BLaER1 treated with 17β-estradiol and CSF1 and Interleukin-3, amounts not matched to agents 10 nM and 100 nM (cell line): ENCODE measurements at regions not wholly inside any gene's neighbourhood (a gene's known extent, or its start where the extent isn't known, plus 50 kb on each side); places are given as distances from the start of the nearest gene placed in this dataset.

ENCODE experiments used
- H3K27ac ChIP-seq, 11 experiments: shearing (Covaris generic); formaldehyde crosslinking; 2 replicates each; pipeline ENCODE4 v1.8.1; 2022
- H3K27me3 ChIP-seq, 11 experiments: shearing (Covaris generic); formaldehyde crosslinking; 2 replicates each; pipeline ENCODE4 v1.8.1; 2022
- H3K36me3 ChIP-seq, 11 experiments: shearing (Covaris generic); formaldehyde crosslinking; 2 replicates each; pipeline ENCODE4 v1.8.1; 2022
- H3K4me1 ChIP-seq, 10 experiments: shearing (Covaris generic); formaldehyde crosslinking; 2 replicates each; pipeline ENCODE4 v1.8.1; 2022
- H3K4me2 ChIP-seq, 11 experiments: shearing (Covaris generic); formaldehyde crosslinking; 2 replicates each; pipeline ENCODE4 v1.8.1; 2022
- H3K4me3 ChIP-seq, 10 experiments: shearing (Covaris generic); formaldehyde crosslinking; 2 replicates each; pipeline ENCODE4 v1.8.1; 2022
- H3K9ac ChIP-seq, 11 experiments: shearing (Covaris generic); formaldehyde crosslinking; 2 replicates each; pipeline ENCODE4 v1.8.1; 2022
- H3K9me3 ChIP-seq, 11 experiments: shearing (Covaris generic); formaldehyde crosslinking; replicated peaks in 1 of 11; 2 replicates each; pipeline ENCODE4 v1.8.1; 2022
- H4K20me1 ChIP-seq, 11 experiments: shearing (Covaris generic); formaldehyde crosslinking; 2 replicates each; pipeline ENCODE4 v1.8.1; 2022
- Cebpa-rat ChIP-seq, 11 experiments: shearing (Covaris generic); IDR thresholded peaks; 2 replicates each; pipeline ENCODE4 v1.8.1; 2022

- H3K4me3 ChIP-seq: no peak overlapping the region; a peak in 1 of 20 replicates
- peaks cover 8 to 45% (median 13%) of the 10 kb centered on the region in 10 experiments; a peak in 19 of 20 replicates for H3K4me1 ChIP-seq
- H3K9me3 ChIP-seq: no peaks in the 10 kb centered on the region
- H3K9ac ChIP-seq: no peak overlapping the region
- H3K4me2 ChIP-seq: peak overlapping the region; percentile 20 to 64 (median 37)
- H3K36me3 ChIP-seq: no peaks in the 10 kb centered on the region; a peak in 1 of 22 replicates
- H3K27ac ChIP-seq: peak overlapping the region in 1 of 11 experiments; percentile 9; a peak in 2 of 22 replicates
- H3K27me3 ChIP-seq: no peaks in the 10 kb centered on the region
- TF ChIP-seq Cebpa-rat (IDR thresholded peaks at IDR 0.05): no peak
- H4K20me1 ChIP-seq: no peaks in the 10 kb centered on the region
These were observed 547.3 kb upstream of the MIR17HG start for GRCh38 chr13:90800082-90800746.

- no peaks in the 10 kb centered on the region for H3K27me3 ChIP-seq
- H3K27ac ChIP-seq: no peak overlapping the region
- no peak for TF ChIP-seq Cebpa-rat (IDR thresholded peaks at IDR 0.05)
- 0 out of 22 replicates have a peak overlapping the region, but pooled peaks of 1 of the 11 experiments have one; percentile 8 for H3K4me2 ChIP-seq
- no peaks in the 10 kb centered on the region; a peak in 1 of 22 replicates for H3K36me3 ChIP-seq
- H4K20me1 ChIP-seq: no peaks in the 10 kb centered on the region
- peaks cover 8 to 45% (median 13%) of the 10 kb centered on the region in 10 experiments; a peak in 19 of 20 replicates for H3K4me1 ChIP-seq
- H3K9ac ChIP-seq: no peak overlapping the region
- H3K9me3 ChIP-seq: no peaks in the 10 kb centered on the region
- no peak overlapping the region for H3K4me3 ChIP-seq
These were observed 545.9 kb upstream of the MIR17HG start for GRCh38 chr13:90801621-90802020.

GRCh38 chr13:90803210-90803609 is 544.3 kb upstream of the MIR17HG start:
- H3K9ac ChIP-seq: no peak overlapping the region
- H3K4me3 ChIP-seq: no peak overlapping the region
- no peaks in the 10 kb centered on the region; a peak in 1 of 22 replicates for H3K36me3 ChIP-seq
- H3K27ac ChIP-seq: no peak overlapping the region
- peaks cover 8 to 34% (median 12%) of the 10 kb centered on the region in 10 experiments; a peak in 19 of 20 replicates for H3K4me1 ChIP-seq
- no peak for TF ChIP-seq Cebpa-rat (IDR thresholded peaks at IDR 0.05)
- H4K20me1 ChIP-seq: no peaks in the 10 kb centered on the region
- peaks cover 0 to 5% (median 0%) of the 10 kb centered on the region in 11 experiments; a peak in 1 of 22 replicates for H3K9me3 ChIP-seq
- H3K27me3 ChIP-seq: no peaks in the 10 kb centered on the region
- H3K4me2 ChIP-seq: no peak overlapping the region; a peak in 1 of 22 replicates

DNA sequence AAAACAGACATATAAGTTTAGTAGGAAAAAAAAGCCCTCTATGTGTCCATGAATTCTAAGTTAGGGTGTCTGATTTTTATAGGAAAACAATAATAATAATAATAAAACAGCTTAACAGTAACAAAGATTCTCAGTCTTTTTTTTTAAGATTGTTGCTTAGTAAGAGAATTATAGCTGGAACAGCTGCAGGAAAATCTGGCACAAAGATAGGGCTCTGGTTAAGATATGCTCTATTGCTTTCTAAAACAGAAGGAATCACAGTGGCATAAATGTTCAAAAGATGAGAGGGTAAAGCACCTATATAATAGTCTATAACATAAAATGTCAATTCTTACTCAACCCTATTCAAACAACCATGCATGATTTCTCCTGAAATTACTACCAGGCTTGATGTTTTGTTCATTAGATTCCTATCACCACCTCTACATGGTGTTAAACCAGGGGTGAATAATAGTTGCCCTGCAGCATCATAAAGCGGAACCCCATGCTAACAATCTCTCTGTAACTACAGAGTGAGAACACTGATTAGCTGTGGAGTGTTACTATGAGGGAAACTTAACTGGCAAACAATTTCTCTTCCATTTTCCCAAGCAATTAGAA is 541.4 kb upstream of the MIR17HG start:
- peaks cover 0 to 6% (median 0%) of the 10 kb centered on the region in 11 experiments; a peak in 1 of 22 replicates for H3K9me3 ChIP-seq
- peaks cover 0 to 8% (median 0%) of the 10 kb centered on the region in 10 experiments; a peak in 3 of 20 replicates for H3K4me1 ChIP-seq
- H4K20me1 ChIP-seq: no peaks in the 10 kb centered on the region
- no peak overlapping the region for H3K27ac ChIP-seq
- no peak overlapping the region for H3K9ac ChIP-seq
- H3K4me3 ChIP-seq: no peak overlapping the region
- no peaks in the 10 kb centered on the region for H3K27me3 ChIP-seq
- no peak overlapping the region for H3K4me2 ChIP-seq
- TF ChIP-seq Cebpa-rat (IDR thresholded peaks at IDR 0.05): no peak
- no peaks in the 10 kb centered on the region; a peak in 1 of 22 replicates for H3K36me3 ChIP-seq

GRCh38 chr13:90806892-90807291 is 540.6 kb upstream of the MIR17HG start:
- TF ChIP-seq Cebpa-rat (IDR thresholded peaks at IDR 0.05): no peak
- Histone ChIP-seq H3K9me3 (peaks cover 0 to 6% (median 0%) of the 10 kb centered on the region in 11 experiments; a peak in 1 of 22 replicates), H4K20me1 (no peaks in the 10 kb centered on the region), H3K4me2 (no peak overlapping the region), H3K27ac (no peak overlapping the region), H3K27me3 (no peaks in the 10 kb centered on the region), H3K4me1 (peaks cover 0 to 3% (median 0%) of the 10 kb centered on the region in 10 experiments; a peak in 1 of 20 replicates), H3K36me3 (no peaks in the 10 kb centered on the region), H3K9ac (no peak overlapping the region), H3K4me3 (no peak overlapping the region)

DNA sequence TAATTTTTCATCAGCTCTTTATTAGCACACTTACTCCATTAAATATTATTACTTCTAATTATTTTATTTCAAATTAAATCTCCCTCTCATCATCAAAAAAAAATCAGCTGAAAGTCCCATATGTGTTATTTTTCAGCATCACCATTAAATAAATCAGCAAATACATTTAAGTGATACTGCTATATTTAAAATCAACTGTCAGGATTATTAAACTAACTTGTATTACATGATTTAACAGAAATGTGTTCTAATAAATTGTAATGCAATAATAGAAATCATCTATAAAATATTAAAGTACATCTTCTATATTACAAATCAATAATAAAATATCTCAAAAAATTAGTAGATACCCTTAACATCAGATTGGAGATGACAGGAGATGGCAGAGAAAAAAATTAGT is 538.6 kb upstream of the MIR17HG start:
- Histone ChIP-seq H3K4me1 (peaks cover 0 to 3% (median 0%) of the 10 kb centered on the region in 10 experiments; a peak in 1 of 20 replicates), H3K27me3 (no peaks in the 10 kb centered on the region), H3K9ac (no peak overlapping the region), H3K4me3 (no peak overlapping the region), H3K36me3 (no peaks in the 10 kb centered on the region), H3K27ac (no peak overlapping the region), H3K4me2 (no peak overlapping the region), H4K20me1 (no peaks in the 10 kb centered on the region), H3K9me3 (peaks cover 0 to 6% (median 0%) of the 10 kb centered on the region in 11 experiments; a peak in 2 of 22 replicates)
- TF ChIP-seq Cebpa-rat (IDR thresholded peaks at IDR 0.05): no peak

GRCh38 chr13:90824032-90824431 is 523.5 kb upstream of the MIR17HG start:
- H3K27me3 ChIP-seq: no peaks in the 10 kb centered on the region
- H3K9me3 ChIP-seq: peaks cover 0 to 18% (median 0%) of the 10 kb centered on the region in 11 experiments; a peak in 3 of 22 replicates
- H3K4me2 ChIP-seq: no peak overlapping the region
- no peak overlapping the region for H3K27ac ChIP-seq
- H3K36me3 ChIP-seq: no peaks in the 10 kb centered on the region
- no peaks in the 10 kb centered on the region for H4K20me1 ChIP-seq
- H3K4me3 ChIP-seq: no peak overlapping the region
- no peaks in the 10 kb centered on the region for H3K4me1 ChIP-seq
- TF ChIP-seq Cebpa-rat (IDR thresholded peaks at IDR 0.05): no peak
- H3K9ac ChIP-seq: no peak overlapping the region

DNA sequence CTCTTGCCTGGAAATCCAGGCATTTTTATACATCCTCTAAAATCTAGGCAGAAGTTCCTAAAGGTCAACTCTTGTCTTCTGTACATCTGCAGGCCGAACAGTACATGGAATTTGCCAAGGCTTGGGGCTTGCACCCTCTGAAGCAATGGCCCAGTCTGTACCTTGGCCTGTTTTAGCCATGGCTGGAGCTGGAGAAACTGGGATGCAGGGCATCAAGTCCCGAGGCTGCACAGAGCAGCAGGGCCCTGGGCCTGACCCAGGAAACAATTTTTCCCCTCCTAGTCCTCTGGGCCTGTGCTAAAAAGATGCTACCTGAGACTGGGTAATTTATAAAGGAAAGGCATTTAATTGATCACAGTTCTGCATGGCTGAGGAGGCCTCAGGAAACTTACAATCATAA is 520.8 kb upstream of the MIR17HG start:
- H3K9ac ChIP-seq: no peak overlapping the region
- no peaks in the 10 kb centered on the region for H3K36me3 ChIP-seq
- no peaks in the 10 kb centered on the region for H3K4me1 ChIP-seq
- no peak overlapping the region for H3K4me2 ChIP-seq
- TF ChIP-seq Cebpa-rat (IDR thresholded peaks at IDR 0.05): no peak
- no peak overlapping the region for H3K4me3 ChIP-seq
- peaks cover 0 to 18% (median 0%) of the 10 kb centered on the region in 11 experiments; a peak in 3 of 22 replicates for H3K9me3 ChIP-seq
- no peaks in the 10 kb centered on the region for H4K20me1 ChIP-seq
- H3K27ac ChIP-seq: no peak overlapping the region
- H3K27me3 ChIP-seq: no peaks in the 10 kb centered on the region

GRCh38 chr13:90830782-90831181 is 516.7 kb upstream of the MIR17HG start:
- peaks cover 0 to 18% (median 0%) of the 10 kb centered on the region in 11 experiments; a peak in 3 of 22 replicates for H3K9me3 ChIP-seq
- H3K4me2 ChIP-seq: no peak overlapping the region
- no peak overlapping the region for H3K9ac ChIP-seq
- H4K20me1 ChIP-seq: no peaks in the 10 kb centered on the region
- no peak overlapping the region for H3K4me3 ChIP-seq
- H3K36me3 ChIP-seq: no peaks in the 10 kb centered on the region
- peaks cover 0 to 9% (median 0%) of the 10 kb centered on the region in 10 experiments; a peak in 2 of 20 replicates for H3K4me1 ChIP-seq
- no peaks in the 10 kb centered on the region for H3K27me3 ChIP-seq
- no peak overlapping the region for H3K27ac ChIP-seq
- no peak for TF ChIP-seq Cebpa-rat (IDR thresholded peaks at IDR 0.05)
